Upper lobe of left lung (tissue), 4 donors: ENCODE measurements at regions not wholly inside any gene's neighbourhood (a gene's known extent, or its start where the extent isn't known, plus 50 kb on each side); places are given as distances from the start of the nearest gene placed in this dataset.

Source experiments
- CTCF ChIP-seq, 6 experiments: fragments of 450-650 bp in 4 of 6; fragments of 200-600 bp in 2 of 6; sonication (generic) in 2 of 6; IDR thresholded peaks; one replicate each; pipeline ENCODE4 v1.5.1; 2016 to 2019; ENCODE audit warnings: antibody characterized with exemption in 6 of 6
- EP300 ChIP-seq, 4 donors: sonication (generic); formaldehyde crosslinking; IDR thresholded peaks; one replicate each; pipeline ENCODE4 v1.5.1; 2017; ENCODE audit warnings: antibody characterized with exemption in 4 of 4, control low read depth in 2 of 4
- POLR2A ChIP-seq, 4 donors: fragments of 450-650 bp; IDR thresholded peaks; one replicate each; pipeline ENCODE4 v1.5.1; 2016 to 2017; ENCODE audit warnings: antibody characterized with exemption in 4 of 4, mild to moderate bottlenecking in 2 of 4

- no peak for TF ChIP-seq CTCF (IDR thresholded peaks at IDR 0.05)
- TF ChIP-seq EP300 (IDR thresholded peaks at IDR 0.05): no peak
- TF ChIP-seq POLR2A (IDR thresholded peaks at IDR 0.05): no peak
Measured at GRCh38 chr5:167797933-167798332, 493.5 kb upstream of the WWC1 start.
